GM18867 (cell line): ENCODE measurements at regions not wholly inside any gene's neighbourhood (a gene's known extent, or its start where the extent isn't known, plus 50 kb on each side); places are given as distances from the start of the nearest gene placed in this dataset.

Source experiments
- ATAC-seq: cut with Tn5 transposase; IDR thresholded peaks from one replicate; pipeline ENCODE4 v1.9.1; 2021; ENCODE audit warnings: mild to moderate bottlenecking, moderate library complexity; ENCODE audit not compliant: unreplicated experiment

DNA sequence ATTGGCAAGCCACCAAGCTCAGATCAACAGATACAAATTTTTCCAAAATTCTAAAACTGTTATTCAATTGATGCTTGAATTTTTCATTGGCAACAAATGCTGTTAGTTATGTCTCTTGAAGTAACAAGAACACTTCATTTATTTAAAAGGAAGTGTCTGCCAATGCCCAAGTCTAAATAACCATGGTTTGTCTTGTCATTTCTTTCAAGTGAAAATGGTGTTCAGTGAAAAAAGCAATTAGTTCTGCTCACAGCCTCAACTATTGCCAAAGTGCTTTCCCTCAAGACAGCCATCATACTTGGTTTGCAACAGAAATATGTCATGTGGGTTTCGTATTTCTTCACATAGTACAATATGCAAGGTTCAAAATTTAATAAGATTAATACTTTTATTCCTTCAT is 312.6 kb upstream of the LMCD1 start:
- no peak for ATAC-seq

DNA sequence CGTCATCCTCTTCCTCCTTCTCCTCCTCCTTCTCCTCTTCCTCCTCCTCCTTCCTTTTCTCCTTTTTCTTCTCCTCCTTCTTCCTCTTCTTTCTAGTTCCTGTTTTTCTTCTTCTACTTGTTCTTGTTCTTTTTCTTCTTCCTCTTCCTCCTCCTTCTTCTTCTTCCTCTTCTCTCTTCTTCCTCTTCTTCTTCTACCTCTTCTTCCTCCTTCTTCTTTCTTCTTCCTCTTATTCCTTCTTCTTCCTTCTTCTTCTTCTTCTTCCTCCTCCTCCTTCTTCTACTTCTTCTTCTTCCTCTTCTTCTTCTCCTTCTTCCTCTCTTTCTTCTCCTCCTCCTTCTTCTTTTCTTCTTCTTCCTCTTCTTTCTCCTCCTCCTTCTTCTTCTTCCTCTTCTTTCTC is 310.2 kb upstream of the LMCD1 start:
- ATAC-seq = no peak

DNA sequence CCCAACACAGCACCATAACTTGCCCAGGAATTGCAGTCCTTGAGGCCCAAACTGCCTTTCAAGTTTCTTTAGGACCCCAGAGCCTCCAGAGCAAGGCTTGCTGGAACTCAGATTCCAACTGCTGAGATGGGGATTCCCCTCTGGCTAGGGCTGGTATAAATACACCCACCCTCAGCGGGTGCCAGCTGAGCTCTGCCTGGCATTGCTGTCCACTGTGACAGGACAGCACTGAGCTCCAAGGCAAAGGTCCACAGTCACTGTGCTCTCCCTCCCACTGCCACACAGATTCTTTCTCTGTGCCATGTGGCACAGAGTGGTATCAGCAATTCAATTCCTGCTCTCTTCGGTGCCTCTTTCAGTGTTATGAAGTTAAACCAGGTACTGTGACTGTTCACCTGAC is 304.2 kb upstream of the LMCD1 start:
- no peak for ATAC-seq

DNA sequence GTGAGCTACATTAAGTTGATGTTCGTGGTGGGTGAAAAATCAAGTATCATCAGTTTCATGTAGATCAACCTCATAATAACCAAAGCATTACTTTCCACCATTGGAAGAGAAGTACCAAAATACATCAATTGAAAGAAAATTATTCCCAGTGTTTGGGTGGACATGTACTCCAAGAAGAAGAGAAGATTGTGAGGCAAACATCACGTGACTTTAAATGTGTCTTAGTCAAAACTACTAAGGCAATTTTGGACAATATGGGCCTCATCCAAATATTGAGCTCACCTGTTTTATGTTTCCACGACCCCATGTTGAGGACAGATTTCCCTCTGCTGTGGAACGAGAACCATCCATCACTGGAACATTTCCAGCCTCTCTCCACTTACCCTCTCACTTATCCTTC is 303.0 kb upstream of the LMCD1 start:
- ATAC-seq = no peak

DNA sequence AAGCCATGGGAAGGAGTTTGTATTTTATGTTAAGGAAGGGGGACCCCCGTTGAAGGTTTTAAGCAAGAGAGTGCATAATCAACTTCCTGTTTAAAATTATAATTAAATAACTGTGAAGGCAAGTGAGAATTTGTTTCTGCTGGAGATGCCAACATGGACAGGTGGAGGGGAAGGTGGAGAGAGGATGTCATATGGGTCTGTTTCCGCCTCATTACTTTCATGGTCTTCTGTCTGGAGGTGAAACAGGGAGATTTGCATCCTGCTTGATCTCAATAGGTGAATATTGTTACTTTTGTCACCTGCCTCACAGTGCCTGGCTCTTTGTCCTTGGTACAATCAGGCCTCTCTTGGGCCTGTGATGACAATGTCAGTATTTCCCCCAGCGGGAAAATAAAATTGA is 300.6 kb upstream of the LMCD1 start:
- no peak for ATAC-seq

DNA sequence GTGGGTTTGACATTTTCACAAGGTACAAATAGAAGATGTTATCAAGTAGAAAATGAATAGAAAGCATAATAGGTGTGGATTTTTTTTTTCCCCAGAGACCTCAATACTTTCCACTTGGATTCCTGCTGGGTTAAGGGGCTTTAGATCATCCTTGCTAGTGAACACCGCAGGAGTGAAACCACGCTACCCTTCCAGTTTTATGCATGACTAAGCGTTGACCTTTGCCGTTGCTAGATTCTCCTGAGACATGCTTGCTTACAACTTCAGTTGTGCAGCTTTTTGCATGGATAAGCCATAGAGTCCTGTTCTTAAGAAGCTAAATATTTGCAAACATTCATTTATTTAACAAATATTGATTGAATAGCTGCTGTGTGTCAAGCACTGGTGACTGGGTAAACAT is 299.7 kb upstream of the LMCD1 start:
- no peak for ATAC-seq

DNA sequence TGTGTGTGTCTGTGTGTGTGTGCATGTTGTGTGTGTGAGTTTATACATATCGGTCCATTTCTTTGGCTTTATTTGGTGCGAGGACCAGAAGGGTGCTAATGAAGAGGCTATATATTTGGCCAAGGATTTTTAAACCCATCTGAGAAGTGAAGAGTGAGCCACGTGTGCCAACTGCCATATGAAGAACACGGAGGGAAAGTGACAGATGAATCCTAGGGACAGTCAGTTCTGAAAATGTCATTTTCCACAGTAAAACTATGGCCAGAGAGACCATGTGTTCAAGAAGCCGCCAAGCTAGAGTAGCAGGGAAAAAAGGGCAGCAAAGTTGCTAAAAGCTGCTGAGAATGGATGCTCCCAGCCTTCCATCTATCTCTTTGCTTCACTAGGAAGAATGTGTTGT is 297.3 kb upstream of the LMCD1 start:
- no peak for ATAC-seq

DNA sequence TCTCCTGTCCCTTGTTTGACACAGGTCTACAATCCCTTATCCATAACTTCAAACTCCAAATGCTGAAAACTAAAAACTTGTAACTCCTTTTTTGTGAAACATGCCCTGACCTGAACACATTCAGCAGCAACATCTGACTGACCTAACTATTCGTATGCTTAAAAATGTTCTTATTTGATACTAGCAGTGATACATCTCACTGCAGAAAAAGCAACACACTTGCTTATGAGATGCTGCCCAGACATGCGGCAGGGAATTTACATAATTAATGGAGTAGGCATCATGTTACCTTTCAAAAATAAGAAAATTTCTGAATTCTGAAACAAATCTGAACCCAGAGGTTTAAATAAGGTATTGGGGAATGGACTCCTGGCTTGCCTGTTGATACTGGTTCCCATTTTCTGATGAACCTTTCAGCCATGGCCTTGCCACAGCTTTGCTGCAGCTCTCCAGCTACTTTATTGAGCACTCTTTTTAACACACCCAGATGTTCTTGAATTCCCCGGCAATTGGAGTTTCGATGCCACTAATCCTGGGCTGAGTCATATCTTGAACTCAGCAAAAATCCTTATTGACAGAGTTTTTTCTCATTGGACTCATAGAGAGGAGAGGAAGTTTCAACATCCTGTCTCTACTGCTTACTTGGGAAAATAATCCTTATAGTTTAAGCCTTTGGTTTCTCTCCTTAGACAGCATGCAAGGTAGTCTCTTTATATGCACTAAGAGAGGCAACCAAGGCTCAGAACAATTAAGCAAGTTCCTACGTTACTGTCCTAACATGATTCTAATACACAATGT is 296.6 kb upstream of the LMCD1 start:
- no peak for ATAC-seq

DNA sequence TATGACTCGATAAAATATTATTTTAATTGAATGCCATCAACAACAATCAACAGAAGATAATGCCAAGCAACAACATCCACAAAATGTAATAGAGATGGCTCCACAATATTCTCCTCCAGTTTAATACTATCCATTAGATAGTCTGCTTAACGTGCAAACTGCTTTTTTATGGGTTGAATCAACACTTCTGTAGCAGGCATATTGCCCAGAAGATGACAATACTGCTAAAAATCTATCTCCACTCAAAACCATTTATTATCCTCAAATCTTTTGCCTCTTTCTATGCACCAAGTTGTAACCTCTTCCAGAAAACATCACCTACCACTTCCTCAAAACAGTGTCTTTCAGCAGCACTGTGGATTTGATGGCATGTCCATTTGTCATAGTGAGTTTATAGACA is 295.7 kb upstream of the LMCD1 start:
- ATAC-seq = no peak

DNA sequence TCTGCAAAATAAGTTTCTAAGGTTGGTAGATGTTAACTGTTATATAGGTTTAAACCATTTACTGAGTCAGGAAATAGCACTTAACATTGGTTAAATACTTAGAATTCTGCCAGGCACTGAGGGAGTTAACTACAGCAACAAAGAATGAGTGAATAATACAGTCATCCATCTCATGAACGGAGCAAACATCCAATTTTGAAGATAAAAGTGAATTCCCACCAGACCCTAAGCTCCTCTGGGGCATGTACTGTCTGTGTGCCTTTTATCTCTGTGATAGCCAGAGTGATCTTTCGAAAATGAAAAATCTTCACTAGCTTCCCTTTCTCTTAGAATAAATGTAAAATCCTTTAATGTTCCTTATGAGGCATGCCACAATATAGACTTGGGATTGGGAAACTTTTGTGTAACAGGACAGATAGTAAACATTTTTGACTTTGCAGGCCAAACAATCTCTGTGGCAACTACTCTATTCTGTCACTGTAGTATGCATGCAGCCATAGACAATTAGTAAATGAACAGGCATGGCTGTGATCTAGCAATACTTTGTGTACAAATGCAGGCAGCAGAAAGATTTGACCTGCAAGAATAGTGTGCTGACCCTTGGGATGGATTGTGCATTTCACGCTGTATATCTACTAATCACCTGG is 294.5 kb upstream of the LMCD1 start:
- no peak for ATAC-seq

DNA sequence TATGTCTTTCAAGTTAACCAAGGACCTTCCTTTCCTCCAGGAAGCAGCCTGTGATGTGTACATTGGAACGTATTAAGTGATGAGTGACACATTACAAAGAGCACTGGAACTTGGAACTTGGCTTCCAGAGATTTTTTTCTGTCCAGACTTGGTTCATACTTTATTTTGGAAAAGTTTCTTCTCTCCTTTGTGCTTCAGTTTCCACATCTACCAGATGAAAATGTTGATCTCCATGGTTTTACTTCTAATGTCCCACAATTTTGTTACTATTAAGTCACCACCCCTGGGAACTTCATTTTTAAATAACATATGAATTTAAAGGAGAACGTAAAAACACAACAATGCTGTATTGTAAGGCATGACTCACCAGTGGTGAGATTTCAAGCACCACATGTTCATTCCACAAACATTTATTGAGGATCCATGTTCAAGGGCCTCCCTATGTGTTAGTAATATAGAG is 290.7 kb upstream of the LMCD1 start:
- no peak for ATAC-seq

DNA sequence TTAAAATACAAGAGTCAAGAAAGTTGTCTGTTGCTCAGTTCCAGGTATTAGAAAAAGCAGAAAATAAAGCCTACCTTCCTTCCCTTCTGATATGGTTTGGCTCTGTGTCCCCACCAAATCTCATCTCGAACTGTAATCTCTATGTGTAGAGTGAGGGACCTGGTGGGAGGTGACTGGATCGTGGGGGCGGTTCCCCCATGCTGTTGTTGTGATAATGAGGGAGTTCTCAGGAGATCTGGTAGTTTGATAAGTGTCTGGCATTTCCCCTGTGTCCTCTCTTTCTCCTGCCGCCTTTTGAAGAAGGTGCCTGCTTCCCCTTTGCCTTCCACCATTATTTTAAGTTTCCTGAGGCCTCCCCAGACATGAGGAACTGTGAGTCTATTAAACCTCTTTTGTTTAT is 288.8 kb upstream of the LMCD1 start:
- no peak for ATAC-seq

DNA sequence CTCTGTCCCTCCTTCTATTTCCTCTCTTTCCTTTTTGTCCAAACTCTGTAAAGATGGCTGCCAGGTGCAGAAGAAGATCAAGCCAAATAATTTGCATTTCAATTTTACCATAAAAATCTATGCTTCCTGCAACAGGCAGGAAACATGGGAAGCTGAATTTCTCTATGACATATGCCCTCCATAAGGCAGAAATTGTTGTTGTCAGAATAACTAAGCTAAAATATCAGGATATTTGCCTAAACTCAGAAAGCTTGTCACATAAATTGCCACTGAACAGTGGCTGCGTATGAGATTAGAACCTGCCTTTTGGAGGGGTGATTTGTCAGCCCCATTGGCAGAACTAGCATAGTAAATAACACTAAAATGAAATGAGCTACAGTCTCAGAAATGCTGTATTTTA is 288.3 kb upstream of the LMCD1 start:
- ATAC-seq = no peak

DNA sequence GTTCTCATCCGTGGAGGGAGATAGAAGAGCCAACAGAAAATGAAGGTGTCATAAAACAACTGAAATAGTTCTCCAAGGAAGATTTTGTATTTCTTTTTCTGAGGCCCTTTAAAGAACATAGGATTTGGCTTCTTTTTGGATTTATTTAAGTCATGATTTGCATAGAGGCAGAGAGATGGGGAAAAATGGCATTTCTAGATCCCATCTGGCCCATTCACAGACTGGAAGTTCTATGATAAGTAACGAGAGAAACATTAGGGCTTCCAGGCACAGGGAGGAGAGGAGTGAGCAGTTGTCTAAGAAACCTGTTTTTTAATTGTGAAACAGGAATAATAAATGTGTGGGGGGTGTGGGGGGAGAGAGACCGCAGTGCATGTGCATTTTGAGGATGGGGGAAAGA is 285.8 kb upstream of the LMCD1 start:
- ATAC-seq = no peak

DNA sequence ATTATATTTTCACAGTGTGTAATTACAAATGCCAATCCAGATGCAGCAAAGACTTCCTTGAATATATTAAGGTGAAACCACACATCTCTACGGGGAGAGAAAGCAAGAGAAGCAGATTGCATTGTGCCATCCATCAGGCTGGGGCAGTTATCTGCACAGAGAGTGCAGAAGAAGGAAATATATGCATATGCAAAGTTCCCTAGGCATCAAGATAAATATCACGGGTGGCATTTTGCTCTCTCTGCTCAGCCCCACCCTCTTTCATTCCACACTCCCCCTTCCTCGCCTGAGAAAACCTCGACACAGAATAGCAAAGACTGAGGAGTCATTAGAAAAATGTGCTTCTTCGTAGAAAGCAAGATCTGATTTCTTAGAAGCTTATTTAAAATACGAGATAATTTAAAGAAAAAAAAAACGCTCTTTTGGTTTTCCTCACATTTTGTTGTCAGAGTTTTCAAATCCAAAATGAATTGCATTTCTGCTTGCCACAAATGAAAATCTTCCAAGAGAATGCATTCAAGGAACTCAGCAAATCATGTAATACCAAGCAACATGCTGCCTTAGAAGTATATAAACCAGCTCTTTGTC is 283.2 kb upstream of the LMCD1 start:
- no peak for ATAC-seq

DNA sequence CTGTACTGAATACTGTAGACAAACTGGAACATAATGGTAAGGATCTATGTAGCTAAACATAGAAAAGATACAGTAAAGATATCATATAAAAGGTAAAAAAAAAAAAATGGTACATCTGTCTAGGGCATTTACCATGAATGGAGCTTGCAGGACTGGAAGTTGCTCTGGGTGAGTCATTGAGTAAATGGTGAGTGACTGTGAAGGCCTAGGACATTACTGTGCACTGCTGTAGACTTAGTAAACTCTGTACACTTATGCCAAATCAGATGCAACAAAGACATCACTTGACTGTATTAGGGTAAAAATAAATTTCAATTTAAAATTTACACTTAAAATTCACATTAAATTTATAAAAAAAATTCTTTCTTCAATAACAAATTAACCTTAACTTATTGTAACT is 281.3 kb upstream of the LMCD1 start:
- no peak for ATAC-seq

DNA sequence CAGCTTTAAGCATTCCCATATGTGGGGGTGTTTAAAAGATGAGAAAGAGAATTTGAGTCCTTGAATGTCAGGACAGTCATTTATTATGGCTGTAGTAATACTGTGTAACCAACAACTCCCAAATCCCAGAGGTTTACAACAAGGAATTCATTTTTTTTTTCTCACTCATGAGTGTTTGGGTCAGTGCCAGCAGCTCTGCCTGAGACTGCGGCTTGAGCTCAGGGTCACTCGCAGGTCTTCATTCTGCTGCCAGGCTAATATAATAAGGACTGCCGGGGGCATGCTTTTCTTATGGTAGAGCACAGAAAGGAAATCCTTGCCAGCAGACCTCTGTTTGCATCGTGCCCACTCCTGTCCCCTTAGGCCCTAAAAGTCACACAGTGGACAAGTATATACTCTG is 277.9 kb upstream of the LMCD1 start:
- no peak for ATAC-seq

DNA sequence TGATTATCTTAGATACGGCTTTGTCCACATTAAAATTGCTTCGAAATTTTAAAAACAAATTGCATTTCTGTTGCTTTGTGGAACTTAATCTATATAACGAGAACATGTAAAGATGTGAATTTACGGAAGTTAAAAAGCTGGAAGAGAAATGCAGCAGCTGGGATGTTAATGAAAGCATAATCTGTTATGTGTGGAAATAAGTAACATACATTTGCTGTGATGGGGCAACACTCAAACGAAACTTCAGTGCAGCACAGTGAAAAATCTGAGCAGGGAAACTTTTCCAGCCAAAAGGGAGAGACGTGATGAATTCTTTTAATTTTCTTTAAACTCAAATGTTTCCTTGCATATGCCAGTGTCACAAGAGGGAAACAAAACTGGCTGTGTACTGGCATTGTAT is 276.7 kb upstream of the LMCD1 start:
- no peak for ATAC-seq

DNA sequence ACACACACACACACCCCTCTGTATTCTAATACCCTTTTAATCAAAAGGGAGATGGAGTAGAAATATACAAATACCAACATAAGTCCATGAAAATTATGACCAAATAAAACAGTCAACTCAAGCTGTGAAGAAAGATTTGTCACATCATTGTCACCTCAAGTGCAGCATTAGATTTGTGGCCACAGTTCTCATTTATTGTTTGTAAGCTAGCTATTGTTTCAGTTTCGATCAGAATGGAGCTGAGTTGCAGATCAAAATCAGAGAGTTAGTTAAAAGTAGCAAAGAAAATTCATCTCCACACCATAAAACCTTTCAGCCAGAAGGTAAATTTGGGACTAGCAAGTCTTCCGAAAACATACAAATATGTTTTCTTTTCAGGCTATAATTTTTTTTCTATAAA is 267.7 kb upstream of the LMCD1 start:
- ATAC-seq = peak; percentile 68

DNA sequence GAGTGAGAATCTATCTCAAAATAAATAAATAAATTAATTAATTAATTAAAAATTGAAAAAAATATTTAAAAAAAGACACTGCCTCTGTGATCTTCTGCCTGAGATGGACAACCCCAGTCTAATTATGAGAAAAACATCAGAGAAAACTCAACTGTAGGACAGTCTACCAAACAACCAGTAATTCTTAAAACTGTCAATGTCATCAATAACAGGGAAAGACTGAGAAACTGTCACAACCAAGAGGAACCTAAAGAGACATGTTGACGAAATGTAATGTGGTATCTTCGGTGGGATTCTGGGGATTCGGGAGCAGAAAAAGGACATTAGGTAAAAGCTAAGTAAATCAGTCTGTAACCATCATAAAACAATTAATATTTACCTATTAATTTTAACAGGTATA is 265.4 kb upstream of the LMCD1 start:
- ATAC-seq = no peak

DNA sequence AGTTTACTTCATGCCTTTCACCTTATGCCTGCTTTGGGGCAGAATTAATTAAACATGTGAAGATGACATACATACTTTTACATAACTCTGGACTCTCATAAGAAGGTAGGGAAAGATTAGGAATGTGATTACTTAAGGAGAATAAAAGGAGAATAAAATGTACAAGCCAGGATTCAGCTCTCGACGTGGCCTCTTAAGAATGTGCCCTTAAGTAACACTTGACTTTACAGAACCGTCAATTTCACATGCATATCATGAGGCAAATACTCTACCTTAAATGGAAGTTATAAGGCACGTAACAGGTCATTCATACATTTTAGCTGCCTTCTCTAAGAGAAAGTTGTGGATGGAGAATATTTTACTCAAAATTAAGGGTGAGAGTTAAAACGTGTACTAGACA is 263.7 kb upstream of the LMCD1 start:
- no peak for ATAC-seq

DNA sequence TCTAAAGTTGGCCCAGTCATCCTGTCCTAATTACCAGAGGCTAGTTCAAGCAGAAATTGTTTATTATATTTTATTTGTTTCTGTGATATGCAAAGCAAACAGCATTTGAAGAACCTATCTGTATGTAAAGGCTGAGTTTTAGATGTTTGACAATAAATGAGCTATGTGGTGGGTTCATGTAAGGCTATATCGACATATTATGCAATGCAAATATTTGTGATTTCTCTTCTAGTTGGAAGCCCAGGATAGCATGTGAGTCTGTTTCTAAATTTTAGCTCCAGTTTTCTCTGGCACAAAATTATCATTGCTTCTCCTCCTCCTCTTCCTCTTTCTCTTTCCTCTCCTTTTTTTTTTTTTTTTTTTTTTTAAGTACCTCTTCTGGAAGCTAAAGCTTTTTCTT is 263.2 kb upstream of the LMCD1 start:
- ATAC-seq = no peak
